IMR-90 (cell line): ENCODE measurements at regions not wholly inside any gene's neighbourhood (a gene's known extent, or its start where the extent isn't known, plus 50 kb on each side); places are given as distances from the start of the nearest gene placed in this dataset.
"Not testable (repeated sequence)": the region's sequence is repeated elsewhere in the genome, so short reads cannot be mapped to it uniquely, and the experiment has no call there.

ENCODE experiments used
- ATAC-seq: fragments of 200-7000 bp; cut with Tn5 transposase; 2 replicates; pipeline ENCODE4 v1.9.1; 2020; ENCODE audit warnings: low read depth, mild to moderate bottlenecking, moderate library complexity
- BruUV-seq: library from RNA; stranded (reverse); fragments of 400-500 nt; replicated peaks from 2 replicates; lab custom pipeline; 2021; lab: Mats Ljungman, UMichigan
- CTCF ChIA-PET: fragments of 300-600 bp; formaldehyde crosslinking; extraction: SDS; loops from one replicate; lab custom pipeline; 2021; ENCODE audit warnings: antibody characterized with exemption; lab: Yijun Ruan, JAX
- POLR2A ChIA-PET: fragments of 300-600 bp; sonication (Branson Sonifier 250); formaldehyde crosslinking; loops from one replicate; lab custom pipeline; 2022; ENCODE audit warnings: antibody characterized with exemption; ENCODE audit not compliant: unreplicated experiment; lab: Charles Lee
- DNase-seq: peaks from one replicate; pipeline ENCODE4 v3.0.0; 2013
- H2AFZ ChIP-seq: replicated peaks from 2 replicates; pipeline ENCODE3; 2013; ENCODE audit warnings: low read length, mild to moderate bottlenecking; ENCODE audit not compliant: poor library complexity
- H2AK5ac ChIP-seq: 2 replicates; pipeline ENCODE4 v1.6.1; 2013; ENCODE audit warnings: low read depth, low read length, inconsistent platforms
- H2AK9ac ChIP-seq: replicated peaks from 2 replicates; pipeline ENCODE3; 2013; ENCODE audit warnings: mild to moderate bottlenecking, low read depth, low read length, moderate library complexity; ENCODE audit not compliant: poor library complexity
- H2BK120ac ChIP-seq: 2 replicates; pipeline ENCODE4 v1.6.1; 2013; ENCODE audit warnings: low read depth, low read length, inconsistent platforms
- H2BK15ac ChIP-seq: 3 replicates; pipeline ENCODE4 v1.6.1; 2013; ENCODE audit warnings: low read depth, low read length, inconsistent platforms
- H2BK20ac ChIP-seq: 2 replicates; pipeline ENCODE4 v1.6.1; 2013; ENCODE audit warnings: low read depth, mild to moderate bottlenecking, inconsistent platforms, low read length, moderate library complexity
- H2BK5ac ChIP-seq: 2 replicates; pipeline ENCODE4 v1.6.1; 2013; ENCODE audit warnings: mild to moderate bottlenecking, low read depth, low read length, inconsistent platforms; ENCODE audit not compliant: poor library complexity, severe bottlenecking
- H3K14ac ChIP-seq: replicated peaks from 2 replicates; pipeline ENCODE4 v1.6.1; 2013; ENCODE audit warnings: low read depth, low read length, inconsistent platforms
- H3K18ac ChIP-seq: 2 replicates; pipeline ENCODE4 v1.6.1; 2013; ENCODE audit warnings: low read depth, low read length, control low read depth
- H3K23ac ChIP-seq: 2 replicates; pipeline ENCODE4 v1.6.1; 2013; ENCODE audit warnings: low read depth, low read length, inconsistent platforms
- H3K27ac ChIP-seq: 2 replicates; pipeline ENCODE4 v1.5.1; 2013; ENCODE audit warnings: mild to moderate bottlenecking, control low read depth, low read length; ENCODE audit not compliant: insufficient read depth
- H3K27me3 ChIP-seq: 2 replicates; pipeline ENCODE4 v1.6.1; 2013; ENCODE audit warnings: low read length; ENCODE audit not compliant: control insufficient read depth, insufficient read depth
- H3K36me3 ChIP-seq: 2 replicates; pipeline ENCODE4 v1.6.1; 2013; ENCODE audit warnings: low read length, mixed read lengths; ENCODE audit not compliant: control insufficient read depth, insufficient read depth
- H3K4ac ChIP-seq: 2 replicates; pipeline ENCODE4 v1.6.1; 2013; ENCODE audit warnings: low read depth, low read length, inconsistent platforms
- H3K4me1 ChIP-seq: 2 replicates; pipeline ENCODE4 v1.6.1; 2013; ENCODE audit warnings: low read length, mixed read lengths; ENCODE audit not compliant: control insufficient read depth, insufficient read depth
- H3K4me2 ChIP-seq: 2 replicates; pipeline ENCODE4 v1.6.1; 2013; ENCODE audit warnings: low read depth, mild to moderate bottlenecking, control low read depth, low read length, moderate library complexity
- H3K4me3 ChIP-seq: 2 replicates; pipeline ENCODE4 v1.5.1; 2013; ENCODE audit warnings: low read depth, mild to moderate bottlenecking, control low read depth, low read length, moderate library complexity; ENCODE audit not compliant: insufficient read depth
- H3K56ac ChIP-seq: 2 replicates; pipeline ENCODE4 v1.6.1; 2013; ENCODE audit warnings: low read length, inconsistent platforms; ENCODE audit not compliant: insufficient read depth; ENCODE audit errors: extremely low read depth
- H3K79me1 ChIP-seq, 2 experiments: 2 replicates each; pipeline ENCODE4 v1.6.1; 2013; ENCODE audit warnings: low read length in 2 of 2, inconsistent platforms in 1 of 2, low read depth in 1 of 2
- H3K9ac ChIP-seq: 2 replicates; pipeline ENCODE4 v1.6.1; 2013; ENCODE audit warnings: low read depth, low read length, control low read depth
- H3K9me1 ChIP-seq: 2 replicates; pipeline ENCODE4 v1.6.1; 2013; ENCODE audit warnings: low read length, inconsistent platforms; ENCODE audit not compliant: insufficient read depth
- H3K9me3 ChIP-seq: 2 replicates; pipeline ENCODE4 v1.6.1; 2013; ENCODE audit warnings: low read length; ENCODE audit not compliant: control insufficient read depth, insufficient read depth
- H4K20me1 ChIP-seq: 2 replicates; pipeline ENCODE4 v1.6.1; 2013; ENCODE audit warnings: low read length, inconsistent platforms; ENCODE audit not compliant: insufficient read depth
- H4K5ac ChIP-seq: 2 replicates; pipeline ENCODE4 v1.6.1; 2013; ENCODE audit warnings: mild to moderate bottlenecking, low read depth, low read length, control low read depth
- H4K8ac ChIP-seq, 2 experiments: 2 replicates each; pipeline ENCODE4 v1.6.1; 2013; ENCODE audit warnings: low read depth in 2 of 2, low read length in 2 of 2, control low read depth in 1 of 2, inconsistent platforms in 1 of 2
- H4K91ac ChIP-seq: 2 replicates; pipeline ENCODE4 v1.6.1; 2013; ENCODE audit warnings: low read depth, low read length, inconsistent platforms; ENCODE audit not compliant: insufficient read depth
- WGBS, 2 experiments: methylation state at CpG; one replicate each; pipeline versions ENCODE4 v1.1.5 to v1.1.7; 2013; ENCODE audit warnings: missing lambda C conversion rate in 2 of 2; ENCODE audit not compliant: insufficient read length in 1 of 2; ENCODE audit errors: extremely low coverage in 2 of 2; 5-methylcytosine and 5-hydroxymethylcytosine counted together
- dilution Hi-C: fragments of 300-500 bp; cut with HindIII; formaldehyde crosslinking; loops from one replicate; pipeline ENCODE4 v1.14.3; 2018; ENCODE audit warnings: low sequenced_read_pairs; ENCODE audit not compliant: unreplicated experiment
- in situ Hi-C: fragments of 300-500 bp; cut with MboI; formaldehyde crosslinking; loops from 3 replicates; pipeline ENCODE4 v1.14.3; 2019; ENCODE audit warnings: low sequenced_read_pairs, inconsistent platforms, mixed read lengths
- intact Hi-C: fragments of 100-400 bp; cut with micrococcal nuclease; formaldehyde crosslinking; loops from 2 replicates; pipeline ENCODE4 v1.10.0; 2022

DNA sequence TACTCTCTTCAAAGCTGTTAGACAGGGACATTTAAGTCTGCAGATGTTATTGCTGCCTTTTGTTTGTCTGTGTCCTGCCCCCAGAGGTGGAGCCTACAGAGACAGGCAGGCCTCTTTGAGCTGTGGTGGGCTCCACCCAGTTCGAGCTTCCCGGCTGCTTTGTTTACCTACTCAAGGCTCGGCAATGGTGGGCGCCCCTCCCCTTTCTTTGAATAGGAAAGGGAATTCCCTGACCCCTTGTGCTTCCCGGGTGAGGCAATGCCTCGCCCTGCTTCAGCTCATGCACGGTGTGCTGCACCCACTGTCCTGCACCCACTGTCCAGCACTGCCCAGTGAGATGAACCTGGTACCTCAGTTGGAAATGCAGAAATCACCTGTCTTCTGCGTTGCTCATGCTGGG is 435.8 kb upstream of the GRIN3A start:
- H2BK120ac ChIP-seq, BruUV-seq, H3K14ac ChIP-seq, CTCF ChIA-PET, H3K27ac ChIP-seq, H3K9ac ChIP-seq, DNase-seq, H3K23ac ChIP-seq, H4K20me1 ChIP-seq, H3K4ac ChIP-seq, H3K36me3 ChIP-seq, H3K4me1 ChIP-seq, ATAC-seq, H4K91ac ChIP-seq, dilution Hi-C loops, H4K5ac ChIP-seq, POLR2A ChIA-PET, H3K4me3 ChIP-seq, H2BK15ac ChIP-seq, H2AK5ac ChIP-seq, H2AFZ ChIP-seq, H3K9me1 ChIP-seq, H3K4me2 ChIP-seq, H3K79me1 ChIP-seq, in situ Hi-C loops, H3K56ac ChIP-seq, H2BK20ac ChIP-seq, H2BK5ac ChIP-seq, intact Hi-C loops, H2AK9ac ChIP-seq, H3K18ac ChIP-seq, H3K27me3 ChIP-seq, H4K8ac ChIP-seq: not testable (repeated sequence)
- peaks cover 15% of the 10 kb centered on the region for H3K9me3 ChIP-seq
- WGBS, 2 experiments, result no CpG with 5 or more reads among the region's 8 CpGs
